ENCODE measurements at regions not wholly inside any gene's neighbourhood (a gene's known extent, or its start where the extent isn't known, plus 50 kb on each side); places are given as distances from the start of the nearest gene placed in this dataset.

- H3K4me3 ChIP-seq (ENCODE audit: low read depth, low read length) = no peak overlapping the region
- no peaks in the 10 kb centered on the region for H3K4me1 ChIP-seq (ENCODE audit: control insufficient read depth, insufficient read depth, low read length)
- no peaks in the 10 kb centered on the region for H3K27me3 ChIP-seq (ENCODE audit: control insufficient read depth, insufficient read depth, low read length)
Measured at GRCh38 chr1:4021136-4021973, 121.3 kb upstream of the C1orf174 start.

GRCh38 chr1:4021974-4022268, 121.8 kb upstream of the C1orf174 start:
- H3K4me3 ChIP-seq (ENCODE audit: low read depth, low read length) = no peak overlapping the region
- no peak overlapping the region for H3K9ac ChIP-seq (ENCODE audit: low read depth, low read length)
- peaks cover 9% of the 10 kb centered on the region for H3K9me3 ChIP-seq (ENCODE audit: control insufficient read depth, insufficient read depth, low read length)
- H3K4me1 ChIP-seq (ENCODE audit: control insufficient read depth, insufficient read depth, low read length) = no peaks in the 10 kb centered on the region
- no peaks in the 10 kb centered on the region for H3K27me3 ChIP-seq (ENCODE audit: control insufficient read depth, insufficient read depth, low read length)
- H3K36me3 ChIP-seq (ENCODE audit: control insufficient read depth, insufficient read depth, low read length) = no peaks in the 10 kb centered on the region

More at GRCh38 chr1:4021136-4021973, 121.3 kb upstream of the C1orf174 start:
- Histone ChIP-seq H3K9me3 (ENCODE audit: control insufficient read depth, insufficient read depth, low read length) (peaks cover 9% of the 10 kb centered on the region), H3K36me3 (ENCODE audit: control insufficient read depth, insufficient read depth, low read length) (no peaks in the 10 kb centered on the region), H3K9ac (ENCODE audit: low read depth, low read length) (no peak overlapping the region)

- Histone ChIP-seq H3K9ac (ENCODE audit: low read depth, low read length) (no peak overlapping the region), H3K36me3 (ENCODE audit: control insufficient read depth, insufficient read depth, low read length) (no peaks in the 10 kb centered on the region), H3K4me3 (ENCODE audit: low read depth, low read length) (no peak overlapping the region), H3K9me3 (ENCODE audit: control insufficient read depth, insufficient read depth, low read length) (peaks cover 9% of the 10 kb centered on the region), H3K4me1 (ENCODE audit: control insufficient read depth, insufficient read depth, low read length) (no peaks in the 10 kb centered on the region), H3K27me3 (ENCODE audit: control insufficient read depth, insufficient read depth, low read length) (no peaks in the 10 kb centered on the region)
Measured at GRCh38 chr1:4022715-4023114, 122.6 kb upstream of the C1orf174 start.

GRCh38 chr1:4023678-4024077, 123.6 kb upstream of the C1orf174 start:
- Histone ChIP-seq H3K4me3 (ENCODE audit: low read depth, low read length) (no peak overlapping the region), H3K36me3 (ENCODE audit: control insufficient read depth, insufficient read depth, low read length) (no peaks in the 10 kb centered on the region), H3K9ac (ENCODE audit: low read depth, low read length) (no peak overlapping the region), H3K27me3 (ENCODE audit: control insufficient read depth, insufficient read depth, low read length) (no peaks in the 10 kb centered on the region), H3K4me1 (ENCODE audit: control insufficient read depth, insufficient read depth, low read length) (no peaks in the 10 kb centered on the region), H3K9me3 (ENCODE audit: control insufficient read depth, insufficient read depth, low read length) (peaks cover 9% of the 10 kb centered on the region)

GRCh38 chr1:4024811-4025210, 124.7 kb upstream of the C1orf174 start:
- Histone ChIP-seq H3K27me3 (ENCODE audit: control insufficient read depth, insufficient read depth, low read length) (no peaks in the 10 kb centered on the region), H3K4me1 (ENCODE audit: control insufficient read depth, insufficient read depth, low read length) (no peaks in the 10 kb centered on the region)

GRCh38 chr1:4025752-4026151, 125.7 kb upstream of the C1orf174 start:
- Histone ChIP-seq H3K27me3 (ENCODE audit: control insufficient read depth, insufficient read depth, low read length) (no peaks in the 10 kb centered on the region), H3K4me1 (ENCODE audit: control insufficient read depth, insufficient read depth, low read length) (no peaks in the 10 kb centered on the region), H3K9ac (ENCODE audit: low read depth, low read length) (no peak overlapping the region), H3K9me3 (ENCODE audit: control insufficient read depth, insufficient read depth, low read length) (peaks cover 4% of the 10 kb centered on the region), H3K36me3 (ENCODE audit: control insufficient read depth, insufficient read depth, low read length) (no peaks in the 10 kb centered on the region), H3K4me3 (ENCODE audit: low read depth, low read length) (no peak overlapping the region)

More at GRCh38 chr1:4024811-4025210, 124.7 kb upstream of the C1orf174 start:
- peaks cover 7% of the 10 kb centered on the region for H3K9me3 ChIP-seq (ENCODE audit: control insufficient read depth, insufficient read depth, low read length)
- no peak overlapping the region for H3K9ac ChIP-seq (ENCODE audit: low read depth, low read length)
- H3K36me3 ChIP-seq (ENCODE audit: control insufficient read depth, insufficient read depth, low read length) = no peaks in the 10 kb centered on the region
- no peak overlapping the region for H3K4me3 ChIP-seq (ENCODE audit: low read depth, low read length)

GRCh38 chr1:4027008-4027407, 126.9 kb upstream of the C1orf174 start:
- no peak overlapping the region for H3K4me3 ChIP-seq (ENCODE audit: low read depth, low read length)
- H3K36me3 ChIP-seq (ENCODE audit: control insufficient read depth, insufficient read depth, low read length) = no peaks in the 10 kb centered on the region
- peaks cover 4% of the 10 kb centered on the region for H3K9me3 ChIP-seq (ENCODE audit: control insufficient read depth, insufficient read depth, low read length)
- no peaks in the 10 kb centered on the region for H3K27me3 ChIP-seq (ENCODE audit: control insufficient read depth, insufficient read depth, low read length)
- H3K9ac ChIP-seq (ENCODE audit: low read depth, low read length) = no peak overlapping the region
- no peaks in the 10 kb centered on the region for H3K4me1 ChIP-seq (ENCODE audit: control insufficient read depth, insufficient read depth, low read length)

GRCh38 chr1:4027492-4028138, 127.5 kb upstream of the C1orf174 start:
- Histone ChIP-seq H3K9ac (ENCODE audit: low read depth, low read length) (no peak overlapping the region), H3K36me3 (ENCODE audit: control insufficient read depth, insufficient read depth, low read length) (no peaks in the 10 kb centered on the region), H3K4me1 (ENCODE audit: control insufficient read depth, insufficient read depth, low read length) (no peaks in the 10 kb centered on the region), H3K4me3 (ENCODE audit: low read depth, low read length) (no peak overlapping the region), H3K9me3 (ENCODE audit: control insufficient read depth, insufficient read depth, low read length) (peaks cover 4% of the 10 kb centered on the region), H3K27me3 (ENCODE audit: control insufficient read depth, insufficient read depth, low read length) (no peaks in the 10 kb centered on the region)

GRCh38 chr1:4028139-4028501, 128.0 kb upstream of the C1orf174 start:
- H3K4me1 ChIP-seq (ENCODE audit: control insufficient read depth, insufficient read depth, low read length) = no peaks in the 10 kb centered on the region
- H3K9ac ChIP-seq (ENCODE audit: low read depth, low read length) = no peak overlapping the region
- no peaks in the 10 kb centered on the region for H3K27me3 ChIP-seq (ENCODE audit: control insufficient read depth, insufficient read depth, low read length)
- no peak overlapping the region for H3K4me3 ChIP-seq (ENCODE audit: low read depth, low read length)
- no peaks in the 10 kb centered on the region for H3K36me3 ChIP-seq (ENCODE audit: control insufficient read depth, insufficient read depth, low read length)
- H3K9me3 ChIP-seq (ENCODE audit: control insufficient read depth, insufficient read depth, low read length) = peaks cover 6% of the 10 kb centered on the region

GRCh38 chr1:4029376-4029775, 129.3 kb upstream of the C1orf174 start:
- Histone ChIP-seq H3K9me3 (ENCODE audit: control insufficient read depth, insufficient read depth, low read length) (peaks cover 3% of the 10 kb centered on the region), H3K4me3 (ENCODE audit: low read depth, low read length) (no peak overlapping the region), H3K9ac (ENCODE audit: low read depth, low read length) (no peak overlapping the region), H3K27me3 (ENCODE audit: control insufficient read depth, insufficient read depth, low read length) (no peaks in the 10 kb centered on the region), H3K4me1 (ENCODE audit: control insufficient read depth, insufficient read depth, low read length) (no peaks in the 10 kb centered on the region), H3K36me3 (ENCODE audit: control insufficient read depth, insufficient read depth, low read length) (no peaks in the 10 kb centered on the region)

GRCh38 chr1:4032571-4032970, 132.5 kb upstream of the C1orf174 start:
- Histone ChIP-seq H3K4me1 (ENCODE audit: control insufficient read depth, insufficient read depth, low read length) (no peaks in the 10 kb centered on the region), H3K9ac (ENCODE audit: low read depth, low read length) (no peak overlapping the region), H3K27me3 (ENCODE audit: control insufficient read depth, insufficient read depth, low read length) (no peaks in the 10 kb centered on the region), H3K4me3 (ENCODE audit: low read depth, low read length) (no peak overlapping the region), H3K9me3 (ENCODE audit: control insufficient read depth, insufficient read depth, low read length) (peaks cover 3% of the 10 kb centered on the region), H3K36me3 (ENCODE audit: control insufficient read depth, insufficient read depth, low read length) (no peaks in the 10 kb centered on the region)

GRCh38 chr1:4033129-4033676, 133.1 kb upstream of the C1orf174 start:
- Histone ChIP-seq H3K27me3 (ENCODE audit: control insufficient read depth, insufficient read depth, low read length) (no peaks in the 10 kb centered on the region), H3K36me3 (ENCODE audit: control insufficient read depth, insufficient read depth, low read length) (no peaks in the 10 kb centered on the region), H3K9ac (ENCODE audit: low read depth, low read length) (no peak overlapping the region), H3K4me1 (ENCODE audit: control insufficient read depth, insufficient read depth, low read length) (no peaks in the 10 kb centered on the region), H3K9me3 (ENCODE audit: control insufficient read depth, insufficient read depth, low read length) (peaks cover 3% of the 10 kb centered on the region), H3K4me3 (ENCODE audit: low read depth, low read length) (no peak overlapping the region)
